Mesenchymal stem cell (in vitro differentiated cells and primary cell): ENCODE measurements at regions not wholly inside any gene's neighbourhood (a gene's known extent, or its start where the extent isn't known, plus 50 kb on each side); places are given as distances from the start of the nearest gene placed in this dataset.
A peak's percentile ranks its signal among the peaks of the same experiment; 100 is the strongest.

Experiments
- DNase-seq: peaks from one replicate; pipeline ENCODE4 v3.0.0-alpha.2; 2013
- H2AFZ ChIP-seq: one replicate; pipeline ENCODE4 v1.6.1; 2013; ENCODE audit warnings: low read depth, mild to moderate bottlenecking, control low read depth, inconsistent platforms, low read length, moderate library complexity
- H2AK5ac ChIP-seq: 2 replicates; pipeline ENCODE4 v1.6.1; 2013; ENCODE audit warnings: low read length, moderate library complexity, mild to moderate bottlenecking, inconsistent platforms; ENCODE audit not compliant: severe bottlenecking
- H2BK120ac ChIP-seq: one replicate; pipeline ENCODE4 v1.6.1; 2013; ENCODE audit warnings: low read depth, mild to moderate bottlenecking, inconsistent platforms, low read length, moderate library complexity
- H2BK12ac ChIP-seq, 2 experiments: one replicate each; pipeline ENCODE4 v1.6.1; 2013; ENCODE audit warnings: inconsistent platforms in 2 of 2, low read length in 2 of 2, mild to moderate bottlenecking in 2 of 2, moderate library complexity in 2 of 2, control low read depth in 1 of 2
- H2BK15ac ChIP-seq: one replicate; pipeline ENCODE4 v1.6.1; 2013; ENCODE audit warnings: mild to moderate bottlenecking, low read depth, inconsistent platforms; ENCODE audit not compliant: poor library complexity, severe bottlenecking
- H2BK5ac ChIP-seq: 2 replicates; pipeline ENCODE4 v1.6.1; 2013; ENCODE audit warnings: low read depth, mild to moderate bottlenecking, low read length, control low read depth, inconsistent platforms; ENCODE audit not compliant: poor library complexity, severe bottlenecking
- H3K14ac ChIP-seq, 2 experiments: one replicate each; pipeline ENCODE4 v1.6.1; 2013; ENCODE audit warnings: inconsistent platforms in 2 of 2, low read length in 2 of 2, control low read depth in 1 of 2, mild to moderate bottlenecking in 1 of 2, moderate library complexity in 1 of 2
- H3K18ac ChIP-seq, 2 experiments: one replicate each; pipeline ENCODE4 v1.6.1; 2013; ENCODE audit warnings: inconsistent platforms in 2 of 2, low read length in 2 of 2, control low read depth in 1 of 2, low read depth in 1 of 2, mild to moderate bottlenecking in 1 of 2
- H3K23ac ChIP-seq, 2 experiments: one replicate each; pipeline ENCODE4 v1.6.1; 2013; ENCODE audit warnings: inconsistent platforms in 2 of 2, low read length in 2 of 2, mild to moderate bottlenecking in 2 of 2, moderate library complexity in 2 of 2, control low read depth in 1 of 2
- H3K27ac ChIP-seq: 2 replicates; pipeline ENCODE4 v1.5.1; 2013; ENCODE audit warnings: mild to moderate bottlenecking, moderate library complexity, low read length, control low read depth, inconsistent platforms; ENCODE audit not compliant: poor library complexity, severe bottlenecking
- H3K27me3 ChIP-seq, 2 experiments: 2 replicates each; pipeline versions ENCODE4 v1.6.1 to v1.7.0; 2013; ENCODE audit warnings: low read length in 2 of 2, mild to moderate bottlenecking in 2 of 2, moderate library complexity in 2 of 2, control low read depth in 1 of 2, inconsistent platforms in 1 of 2; ENCODE audit not compliant: control insufficient read depth in 1 of 2, insufficient read depth in 1 of 2
- H3K36me3 ChIP-seq, 2 experiments: 2 replicates each; pipeline versions ENCODE4 v1.6.1 to v1.7.0; 2013; ENCODE audit warnings: low read length in 2 of 2, control low read depth in 1 of 2, inconsistent platforms in 1 of 2, low read depth in 1 of 2, mild to moderate bottlenecking in 1 of 2; ENCODE audit not compliant: insufficient read depth in 2 of 2, control insufficient read depth in 1 of 2
- H3K4ac ChIP-seq, 2 experiments: one replicate each; pipeline ENCODE4 v1.6.1; 2013; ENCODE audit warnings: inconsistent platforms in 2 of 2, low read length in 2 of 2, mild to moderate bottlenecking in 2 of 2, moderate library complexity in 2 of 2, control low read depth in 1 of 2, low read depth in 1 of 2
- H3K4me1 ChIP-seq: 2 replicates; pipeline ENCODE4 v1.6.1; 2013; ENCODE audit warnings: low read depth, low read length, control low read depth; ENCODE audit not compliant: control insufficient read depth, insufficient read depth
- H3K4me2 ChIP-seq: 2 replicates; pipeline ENCODE4 v1.6.1; 2013; ENCODE audit warnings: low read length, mild to moderate bottlenecking, inconsistent platforms; ENCODE audit not compliant: poor library complexity, severe bottlenecking
- H3K4me3 ChIP-seq, 2 experiments: 2 replicates each; pipeline versions ENCODE4 v1.5.1 to v1.7.0; 2013; ENCODE audit warnings: low read length in 2 of 2, mild to moderate bottlenecking in 2 of 2, control low read depth in 1 of 2, low read depth in 1 of 2; ENCODE audit not compliant: insufficient read depth in 1 of 2
- H3K79me1 ChIP-seq: replicated peaks from 2 replicates; pipeline ENCODE4 v1.6.1; 2013; ENCODE audit warnings: mild to moderate bottlenecking, control low read depth, low read length, inconsistent platforms; ENCODE audit not compliant: poor library complexity, severe bottlenecking
- H3K9ac ChIP-seq: 2 replicates; pipeline ENCODE4 v1.7.0; 2013; ENCODE audit warnings: mild to moderate bottlenecking, low read length, moderate library complexity
- H3K9me3 ChIP-seq: 2 replicates; pipeline ENCODE4 v1.7.0; 2013; ENCODE audit warnings: mild to moderate bottlenecking, low read length; ENCODE audit not compliant: control insufficient read depth
- H4K8ac ChIP-seq: one replicate; pipeline ENCODE4 v1.6.1; 2013; ENCODE audit warnings: inconsistent platforms, mild to moderate bottlenecking, low read length, moderate library complexity
- H4K91ac ChIP-seq: one replicate; pipeline ENCODE4 v1.6.1; 2013; ENCODE audit warnings: mild to moderate bottlenecking, low read length, inconsistent platforms
- WGBS: methylation state at CpG from one replicate; pipeline ENCODE4 v1.1.7; 2013; ENCODE audit warnings: mixed read lengths; 5-methylcytosine and 5-hydroxymethylcytosine counted together

DNA sequence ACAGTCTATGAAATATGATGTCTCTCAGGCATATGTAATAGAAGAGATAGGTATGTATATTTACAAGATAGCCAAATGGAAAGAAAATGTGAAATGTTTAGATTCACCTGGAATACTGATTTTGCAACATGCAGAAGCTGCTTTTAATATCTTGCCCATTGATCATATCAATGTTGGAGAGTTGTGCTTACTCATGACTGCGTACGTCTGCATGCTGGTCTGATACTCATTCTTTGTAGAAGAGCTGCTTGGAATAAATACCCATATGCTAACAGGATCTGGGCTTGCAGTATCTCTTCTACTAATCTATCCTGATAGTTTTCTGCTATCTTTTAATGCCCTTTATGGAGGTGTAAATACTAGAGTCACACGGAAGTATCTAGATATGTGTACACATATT lies 120.6 kb upstream of the FOXP2 start:
- H2BK120ac ChIP-seq: no peak overlapping the region
- no peak overlapping the region for H3K4me3 ChIP-seq
- no peak overlapping the region for H2BK5ac ChIP-seq
- no peak overlapping the region for H4K8ac ChIP-seq
- H2AK5ac ChIP-seq: no peak overlapping the region
- no peak overlapping the region for H2BK12ac ChIP-seq
- no peak overlapping the region for H3K14ac ChIP-seq
- H3K79me1 ChIP-seq: no peaks in the 10 kb centered on the region
- no peaks in the 10 kb centered on the region for H3K9me3 ChIP-seq
- H3K18ac ChIP-seq: no peak overlapping the region
- DNase-seq: no peak
- no peak overlapping the region for H3K4me2 ChIP-seq
- no peaks in the 10 kb centered on the region for H3K27me3 ChIP-seq
- no peak overlapping the region for H3K27ac ChIP-seq
- no peaks in the 10 kb centered on the region for H3K36me3 ChIP-seq
- 90% methylated on average over 3 of the region's 3 CpGs for WGBS
- H2AFZ ChIP-seq: no peak overlapping the region
- no peak overlapping the region for H3K23ac ChIP-seq
- no peaks in the 10 kb centered on the region for H3K4me1 ChIP-seq
- no peak overlapping the region for H4K91ac ChIP-seq
- no peak overlapping the region for H3K9ac ChIP-seq
- no peak overlapping the region for H3K4ac ChIP-seq
- no peak overlapping the region for H2BK15ac ChIP-seq

DNA sequence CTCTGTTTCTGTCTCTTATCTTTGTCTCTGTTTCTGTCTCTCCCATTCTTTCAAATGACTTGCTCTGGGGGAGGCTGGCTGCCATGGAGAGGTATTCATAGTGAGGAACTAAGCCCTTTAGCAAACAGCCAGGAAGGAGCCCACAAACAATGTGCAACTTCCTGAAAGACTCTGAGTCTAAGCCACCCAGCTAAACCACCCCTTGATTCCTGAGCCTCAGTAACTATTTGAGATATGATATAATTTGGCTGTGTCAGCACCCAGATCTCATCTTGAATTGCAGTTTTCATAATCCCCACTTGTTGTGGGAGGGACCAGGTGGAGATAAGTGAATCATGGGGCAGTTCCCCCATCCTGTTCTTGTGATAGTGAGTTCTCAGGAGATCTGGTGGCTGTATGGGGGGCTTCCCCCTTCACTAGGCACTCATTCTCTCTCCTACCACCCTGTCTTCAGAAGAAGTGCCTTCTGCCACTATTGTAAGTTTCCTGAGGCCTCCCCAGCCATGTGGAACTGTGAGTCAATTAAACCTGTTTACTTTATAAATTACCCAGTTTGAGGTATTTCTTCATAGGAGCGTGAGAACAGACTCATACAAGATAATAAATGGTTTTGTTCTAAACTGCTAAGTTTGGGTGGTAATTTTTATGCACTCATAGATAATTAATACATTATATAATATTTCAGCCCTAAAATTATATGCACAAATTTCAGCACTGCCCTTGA lies 121.2 kb upstream of the FOXP2 start:
- no peaks in the 10 kb centered on the region for H3K9me3 ChIP-seq
- H4K8ac ChIP-seq: no peak overlapping the region
- H3K79me1 ChIP-seq: no peaks in the 10 kb centered on the region
- H3K27ac ChIP-seq: no peak overlapping the region
- no peaks in the 10 kb centered on the region for H3K36me3 ChIP-seq
- no peak overlapping the region for H3K23ac ChIP-seq
- H2BK120ac ChIP-seq: no peak overlapping the region
- no peak overlapping the region for H2BK15ac ChIP-seq
- H3K18ac ChIP-seq: no peak overlapping the region
- H3K27me3 ChIP-seq: no peaks in the 10 kb centered on the region
- H3K14ac ChIP-seq: no peak overlapping the region
- no peak overlapping the region for H2BK12ac ChIP-seq
- H3K9ac ChIP-seq: no peak overlapping the region
- H3K4me1 ChIP-seq: no peaks in the 10 kb centered on the region
- H2AK5ac ChIP-seq: no peak overlapping the region
- no peak overlapping the region for H3K4me3 ChIP-seq
- no peak overlapping the region for H2AFZ ChIP-seq
- WGBS: no CpG with 5 or more reads among the region's 1 CpG
- no peak overlapping the region for H2BK5ac ChIP-seq
- no peak overlapping the region for H4K91ac ChIP-seq
- no peak overlapping the region for H3K4me2 ChIP-seq
- H3K4ac ChIP-seq: no peak overlapping the region
- no peak for DNase-seq

DNA sequence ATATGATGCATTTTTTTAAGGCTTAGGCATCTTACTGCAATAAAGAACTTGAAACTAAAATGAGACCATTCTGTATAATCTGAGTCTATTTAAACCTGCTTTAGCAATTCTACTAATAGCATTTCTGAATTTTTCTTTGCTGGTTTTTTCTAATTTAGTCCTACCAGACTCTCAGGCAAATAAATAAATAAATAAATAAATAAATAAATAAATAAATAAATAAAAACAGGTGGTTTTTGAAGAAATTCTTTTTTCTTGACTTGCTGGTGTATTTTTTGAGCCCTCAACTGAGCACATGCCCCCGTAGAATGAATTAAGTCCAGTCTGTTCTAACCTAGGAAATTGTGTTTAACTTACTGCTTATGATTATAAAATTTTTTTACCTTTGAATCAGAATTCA lies 134.7 kb upstream of the FOXP2 start:
- Histone ChIP-seq H2BK5ac (no peak overlapping the region), H2BK15ac (no peak overlapping the region), H3K18ac (no peak overlapping the region), H3K27me3 (no peaks in the 10 kb centered on the region), H3K4me3 (no peak overlapping the region), H3K14ac (no peak overlapping the region), H2AK5ac (no peak overlapping the region), H3K9me3 (no peaks in the 10 kb centered on the region), H3K9ac (no peak overlapping the region), H3K4me1 (no peaks in the 10 kb centered on the region), H2BK12ac (no peak overlapping the region), H2BK120ac (no peak overlapping the region), H2AFZ (no peak overlapping the region), H3K27ac (no peak overlapping the region), H4K8ac (no peak overlapping the region), H3K4ac (no peak overlapping the region), H3K36me3 (no peaks in the 10 kb centered on the region), H3K79me1 (no peaks in the 10 kb centered on the region), H3K23ac (no peak overlapping the region), H4K91ac (no peak overlapping the region), H3K4me2 (no peak overlapping the region)
- DNase-seq: no peak
- WGBS: no CpG with 5 or more reads among the region's 1 CpG

DNA sequence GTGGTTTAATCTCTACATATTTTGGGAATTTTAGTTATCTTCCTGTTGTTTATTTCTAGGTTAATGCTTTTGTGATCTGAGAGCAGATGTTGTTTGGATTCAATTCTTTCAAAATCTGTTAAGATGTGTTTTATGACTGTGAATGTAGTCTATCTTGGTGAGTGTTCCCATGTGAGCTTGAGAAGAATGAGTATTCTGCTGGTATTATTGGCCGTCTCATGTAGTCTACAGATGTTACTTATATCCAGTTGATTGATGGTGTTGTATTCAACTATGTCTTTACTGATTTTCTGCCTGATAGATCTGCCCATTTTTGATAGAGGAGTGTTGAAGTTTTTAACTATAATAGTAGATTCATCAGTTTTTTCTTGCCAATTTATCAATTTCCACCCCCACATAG lies 141.4 kb upstream of the FOXP2 start:
- no peaks in the 10 kb centered on the region for H3K9me3 ChIP-seq
- H4K91ac ChIP-seq: no peak overlapping the region
- no peak overlapping the region for H2AFZ ChIP-seq
- DNase-seq: no peak
- no peak overlapping the region for H3K4me2 ChIP-seq
- no peaks in the 10 kb centered on the region for H3K27me3 ChIP-seq
- 67% methylated on average over 1 of the region's 1 CpG for WGBS
- H2AK5ac ChIP-seq: no peak overlapping the region
- H2BK120ac ChIP-seq: no peak overlapping the region
- no peak overlapping the region for H2BK15ac ChIP-seq
- H3K23ac ChIP-seq: no peak overlapping the region
- H3K4me3 ChIP-seq: no peak overlapping the region
- H3K14ac ChIP-seq: no peak overlapping the region
- H3K4ac ChIP-seq: no peak overlapping the region
- no peak overlapping the region for H2BK12ac ChIP-seq
- no peak overlapping the region for H3K9ac ChIP-seq
- H4K8ac ChIP-seq: no peak overlapping the region
- no peaks in the 10 kb centered on the region for H3K36me3 ChIP-seq
- H3K18ac ChIP-seq: no peak overlapping the region
- no peak overlapping the region for H3K27ac ChIP-seq
- H3K79me1 ChIP-seq: no peaks in the 10 kb centered on the region
- H2BK5ac ChIP-seq: peak overlapping the region; percentile 19
- H3K4me1 ChIP-seq: no peaks in the 10 kb centered on the region
